ENCODE measurements at regions not wholly inside any gene's neighbourhood (a gene's known extent, or its start where the extent isn't known, plus 50 kb on each side); places are given as distances from the start of the nearest gene placed in this dataset.

- peak in 1 of 4 donors; percentile 13 for TF ChIP-seq POLR2A (IDR thresholded peaks at IDR 0.05)
- no peak for TF ChIP-seq CTCF (IDR thresholded peaks at IDR 0.05)
- TF ChIP-seq EP300 (IDR thresholded peaks at IDR 0.05), result no peak
Observed at GRCh38 chr6:14720411-14721102, 525.3 kb upstream of the JARID2 start.

Data from upper lobe of left lung (tissue), 4 donors.